H1 (cell line): ENCODE measurements at regions not wholly inside any gene's neighbourhood (a gene's known extent, or its start where the extent isn't known, plus 50 kb on each side); places are given as distances from the start of the nearest gene placed in this dataset.
A peak's percentile ranks its signal among the peaks of the same experiment; 100 is the strongest.

Experiments used
- CHD1 ChIP-seq: IDR thresholded peaks from 2 replicates; pipeline ENCODE4 v1.6.1; 2012; ENCODE audit warnings: low read depth, low read length, improper control_type of control experiment
- CTBP2 ChIP-seq: IDR thresholded peaks from 2 replicates; pipeline ENCODE4 v1.7.0; 2011; ENCODE audit warnings: borderline replicate concordance, mild to moderate bottlenecking, moderate library complexity, mixed read lengths, low read length; ENCODE audit not compliant: insufficient read depth, insufficient read length
- E2F6 ChIP-seq: IDR thresholded peaks from 2 replicates; pipeline ENCODE4 v1.6.1; 2012; ENCODE audit warnings: inconsistent platforms
- KDM1A ChIP-seq: fragments of 200-600, 300-600 bp; sonication (generic); IDR thresholded peaks from 2 replicates; pipeline ENCODE4 v1.7.1; 2016; ENCODE audit warnings: mild to moderate bottlenecking, low read length, borderline replicate concordance
- KDM4A ChIP-seq: IDR thresholded peaks from one replicate; pipeline ENCODE4 v1.7.1; 2012; ENCODE audit warnings: low read depth, mild to moderate bottlenecking, moderate library complexity, low read length, inconsistent platforms; ENCODE audit not compliant: severe bottlenecking
- SUZ12 ChIP-seq: fragments of 200-600 bp; sonication (generic); IDR thresholded peaks from 2 replicates; pipeline ENCODE4 v1.6.1; 2012; ENCODE audit warnings: mild to moderate bottlenecking, inconsistent platforms, low read length, moderate library complexity, mixed read lengths

GRCh38 chr6:27669624-27670301 lies 196.9 kb upstream of the ZNF184 start (continued):
- TF ChIP-seq SUZ12 (0 out of 2 replicates have a peak, but pooled peaks have one; percentile 19), E2F6 (0 out of 2 replicates have a peak, but pooled peaks have one; percentile 26), CHD1 (no peak), CTBP2 (no peak), KDM1A (no peak), KDM4A (peak; percentile 67)
